HG03565 (cell line): ENCODE measurements at regions not wholly inside any gene's neighbourhood (a gene's known extent, or its start where the extent isn't known, plus 50 kb on each side); places are given as distances from the start of the nearest gene placed in this dataset.
A peak's percentile ranks its signal among the peaks of the same experiment; 100 is the strongest.
"Not testable (repeated sequence)": the region's sequence is repeated elsewhere in the genome, so short reads cannot be mapped to it uniquely, and the experiment has no call there.

Source experiments
- ATAC-seq: cut with Tn5 transposase; IDR thresholded peaks from one replicate; pipeline ENCODE4 v1.9.1; 2021; ENCODE audit warnings: mild to moderate bottlenecking, moderate library complexity; ENCODE audit not compliant: unreplicated experiment

DNA sequence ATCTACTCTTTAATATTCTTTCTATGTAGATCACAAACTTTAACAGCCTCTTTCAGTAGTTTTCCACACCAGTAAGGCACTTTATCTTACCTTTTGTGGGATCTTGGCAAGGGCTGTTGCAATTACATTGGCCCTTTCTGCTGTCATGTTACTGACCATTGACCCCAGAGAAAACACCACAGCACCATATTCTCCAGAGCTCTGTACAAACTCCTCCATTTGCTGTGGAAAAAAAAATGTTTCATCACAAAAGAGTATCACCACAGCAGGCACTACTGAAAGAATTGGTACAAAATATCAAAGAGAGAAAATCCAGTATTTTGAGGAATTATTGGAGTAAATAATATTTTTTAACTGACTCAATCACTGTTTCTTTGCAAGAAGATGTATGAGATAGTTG, 62.3 kb upstream of the UGT2A3 start:
- ATAC-seq: not testable (repeated sequence)

DNA sequence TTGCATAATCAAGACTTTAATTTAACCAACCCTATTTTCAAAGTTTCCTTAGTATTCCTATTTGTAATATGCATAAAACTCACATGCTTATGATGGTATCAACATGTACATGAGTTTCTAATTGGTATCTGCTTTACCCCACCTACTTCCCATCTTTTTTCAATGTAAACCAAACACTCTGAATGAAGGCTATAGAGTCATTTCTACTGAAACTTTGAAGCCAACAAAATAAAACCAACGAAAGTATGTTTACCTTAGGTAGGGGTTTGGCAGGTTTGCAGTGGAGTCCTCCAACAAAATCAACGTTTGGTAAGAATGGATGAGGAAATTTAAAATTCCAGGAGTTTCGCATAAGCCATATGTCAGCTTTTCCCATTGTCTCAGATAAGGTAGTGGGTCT, 66.4 kb upstream of the UGT2A3 start:
- ATAC-seq: not testable (repeated sequence)

DNA sequence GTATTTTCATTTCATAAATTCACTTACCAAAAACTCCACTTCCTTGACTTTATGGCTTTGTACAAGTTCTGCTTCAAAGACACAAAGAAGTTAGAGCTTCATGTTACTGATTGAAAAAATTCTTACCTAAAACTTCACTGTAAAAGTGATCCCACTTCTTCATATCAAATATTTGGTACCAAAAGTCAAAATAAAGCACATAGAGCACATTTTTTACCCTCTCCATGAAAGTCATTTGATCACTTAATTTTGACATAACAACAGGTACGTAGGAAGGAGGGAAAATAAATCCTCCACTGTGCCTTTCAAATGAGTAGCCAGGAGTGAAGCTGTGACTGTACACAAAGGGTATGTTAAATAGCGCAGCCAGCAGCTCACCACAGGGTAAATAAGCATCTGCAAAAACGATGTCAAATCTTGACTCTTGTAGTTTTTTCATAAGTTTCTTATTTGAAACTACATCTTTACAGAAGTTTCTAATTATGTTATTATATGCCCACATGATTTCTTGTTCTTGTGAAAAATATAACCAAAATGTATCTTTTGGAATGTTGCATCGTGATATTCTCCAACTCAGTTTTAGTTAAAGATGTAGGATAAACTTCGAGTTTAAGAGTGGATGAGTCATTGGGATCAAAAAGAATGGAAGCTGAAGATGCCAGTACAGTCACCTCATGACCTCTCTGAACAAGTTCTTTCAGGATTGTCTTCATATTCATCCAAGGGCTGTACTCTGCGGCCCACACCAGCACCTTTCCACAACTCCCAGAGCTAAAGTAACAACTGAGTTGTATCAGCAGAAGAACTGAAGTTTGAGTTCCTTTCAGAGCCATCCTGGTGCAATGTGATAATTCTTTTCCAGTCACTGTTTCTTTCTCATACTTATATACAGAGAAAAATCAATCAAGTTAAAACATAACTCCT, 68.2 kb upstream of the UGT2A3 start:
- ATAC-seq: not testable (repeated sequence)

DNA sequence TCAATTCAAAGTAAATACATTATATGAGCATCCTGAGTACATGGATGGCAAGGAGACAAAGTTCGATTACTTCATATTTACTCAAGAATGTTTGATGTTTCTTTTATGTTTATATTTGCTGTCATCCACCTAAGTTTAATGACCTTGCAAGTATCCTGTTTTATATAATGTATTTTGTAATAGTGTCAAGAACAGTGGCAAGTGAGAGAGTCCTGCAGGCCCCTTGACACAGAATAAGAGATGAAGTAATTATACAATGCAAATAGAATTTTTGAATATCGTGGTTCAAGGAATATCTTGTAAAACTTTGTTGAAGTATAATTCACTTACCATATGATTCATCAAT, 68.8 kb upstream of the UGT2A3 start:
- not testable (repeated sequence) for ATAC-seq

DNA sequence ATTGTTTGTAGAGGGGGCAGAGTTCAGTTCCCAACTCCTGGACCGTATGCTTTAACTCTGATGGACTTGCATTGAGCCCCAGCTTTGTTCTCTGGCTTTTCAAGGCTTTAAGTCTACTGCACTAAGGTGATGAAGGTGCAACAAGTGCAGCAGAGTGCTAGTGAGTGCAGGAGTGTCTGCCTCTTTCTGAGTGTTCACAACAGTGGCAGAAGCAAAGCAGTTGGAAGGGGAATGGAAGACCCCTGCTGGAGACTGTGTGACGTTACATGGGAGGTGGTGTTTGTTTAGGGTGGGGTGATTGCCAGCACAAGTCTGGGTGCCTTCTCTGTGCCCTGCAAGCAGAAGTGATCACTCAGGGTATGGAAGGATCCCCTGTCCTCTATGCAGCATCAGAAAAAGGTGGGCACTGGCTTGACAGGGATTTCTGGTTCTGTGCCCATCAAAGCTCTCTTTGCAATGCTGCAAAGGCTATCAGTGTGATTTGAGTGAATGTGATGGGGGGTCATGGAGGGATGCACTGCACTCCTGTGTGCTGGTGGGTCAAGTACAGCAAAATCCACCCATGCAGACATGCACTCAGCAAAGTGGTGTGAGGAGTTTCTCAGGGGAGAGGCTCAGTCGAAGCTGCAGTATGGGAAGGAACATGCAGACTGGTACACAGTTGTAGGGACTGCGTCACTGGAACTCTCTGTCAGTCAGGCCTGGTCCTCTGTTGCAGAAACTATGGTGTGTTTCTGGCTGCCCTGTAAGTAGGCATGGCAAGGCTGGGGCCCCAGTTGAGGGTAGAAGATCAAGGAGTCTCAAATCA, 70.9 kb upstream of the UGT2B7 start:
- ATAC-seq: peak; percentile 88

DNA sequence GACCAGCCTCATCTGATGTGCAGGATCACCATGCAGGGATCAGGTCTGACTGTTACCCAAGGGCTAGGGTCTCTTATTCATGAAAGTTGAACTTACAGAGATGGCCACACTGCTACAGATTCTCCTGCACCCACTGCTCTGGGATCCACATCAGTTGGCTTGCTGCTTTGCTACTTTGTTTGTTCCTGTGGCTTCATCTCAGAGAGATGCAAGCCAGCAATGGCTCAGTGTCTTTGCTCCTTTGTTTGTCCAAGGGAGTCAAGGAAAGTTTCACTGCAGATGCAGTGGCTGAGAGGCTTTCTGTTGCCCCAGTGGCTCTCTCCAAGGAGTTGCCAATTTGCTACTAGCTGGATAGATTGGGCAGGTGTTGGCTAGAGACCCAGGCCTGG, 70.3 kb upstream of the UGT2B7 start:
- no peak for ATAC-seq

DNA sequence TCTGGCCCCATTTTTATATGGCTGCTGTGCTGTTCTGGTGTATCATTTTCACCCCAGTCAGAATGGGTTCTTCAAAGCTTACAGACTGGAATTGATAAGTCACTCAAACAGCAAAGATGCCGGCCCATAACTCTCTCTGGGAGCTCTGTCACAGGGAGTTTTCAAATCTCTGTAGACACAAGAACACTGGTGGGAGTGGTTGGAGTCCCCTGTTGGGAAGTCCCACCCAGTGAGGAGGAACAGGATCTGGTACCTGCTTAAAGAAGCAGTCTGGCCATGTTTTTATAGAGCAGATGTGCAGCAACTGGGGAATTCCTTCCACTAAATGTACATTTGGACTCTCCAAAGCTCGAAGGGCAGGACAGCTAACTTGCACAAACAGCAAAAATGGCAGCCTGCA, 69.3 kb upstream of the UGT2B7 start:
- ATAC-seq: no peak

DNA sequence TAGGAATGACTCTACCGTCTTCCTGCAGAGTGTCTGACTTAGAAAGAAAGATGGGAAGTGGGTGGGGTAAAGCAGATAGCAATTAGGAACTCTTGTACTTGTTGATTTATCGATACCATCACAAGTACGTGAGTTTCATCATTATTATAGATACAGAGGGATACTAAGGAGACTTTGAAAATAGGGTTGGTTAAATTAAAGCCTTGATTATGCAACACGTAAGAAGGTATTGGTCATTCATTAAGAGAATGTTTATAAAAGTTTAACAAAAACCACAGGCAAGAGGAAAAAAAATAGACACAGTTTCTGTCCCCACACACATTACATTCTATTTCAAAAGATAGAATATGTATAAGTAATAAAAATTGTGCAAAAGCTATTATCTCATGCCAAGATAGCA, 65.9 kb upstream of the UGT2B7 start:
- ATAC-seq: no peak

DNA sequence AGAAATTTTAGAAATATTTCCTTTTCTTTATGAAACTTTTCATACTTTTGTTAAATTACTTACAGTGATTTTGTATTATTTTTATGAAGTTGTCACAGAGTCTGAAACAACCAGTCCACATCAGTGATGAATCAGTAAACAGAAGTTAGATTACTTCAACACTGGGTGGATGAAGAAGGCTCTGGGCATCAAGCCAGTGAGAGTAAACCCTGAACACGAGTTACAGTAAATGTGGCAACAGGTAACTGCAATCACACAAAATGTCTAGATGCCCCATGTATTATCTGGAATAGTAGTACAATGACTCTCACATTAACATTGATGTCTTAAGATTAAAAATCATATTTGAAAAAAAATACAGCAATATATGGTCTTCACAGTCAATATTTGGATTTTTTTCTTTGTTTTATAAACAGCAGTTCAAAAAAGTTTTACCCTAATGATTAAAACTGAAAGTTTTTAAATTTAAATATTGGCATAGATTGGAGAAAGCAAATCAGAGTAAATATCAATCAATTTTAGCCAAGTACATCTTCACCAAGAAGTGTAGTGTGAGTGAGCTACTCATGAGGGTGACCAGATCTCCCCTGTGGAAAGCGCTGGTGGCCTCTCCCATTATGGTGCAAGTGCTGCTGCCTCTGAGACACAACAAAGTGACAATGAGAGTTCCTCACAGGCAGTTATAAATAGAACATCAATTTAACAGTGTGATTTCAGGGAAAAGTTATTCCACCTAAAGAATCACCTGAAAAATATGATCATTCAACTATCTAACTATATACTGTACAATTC, 63.2 kb upstream of the UGT2B7 start:
- ATAC-seq: no peak

DNA sequence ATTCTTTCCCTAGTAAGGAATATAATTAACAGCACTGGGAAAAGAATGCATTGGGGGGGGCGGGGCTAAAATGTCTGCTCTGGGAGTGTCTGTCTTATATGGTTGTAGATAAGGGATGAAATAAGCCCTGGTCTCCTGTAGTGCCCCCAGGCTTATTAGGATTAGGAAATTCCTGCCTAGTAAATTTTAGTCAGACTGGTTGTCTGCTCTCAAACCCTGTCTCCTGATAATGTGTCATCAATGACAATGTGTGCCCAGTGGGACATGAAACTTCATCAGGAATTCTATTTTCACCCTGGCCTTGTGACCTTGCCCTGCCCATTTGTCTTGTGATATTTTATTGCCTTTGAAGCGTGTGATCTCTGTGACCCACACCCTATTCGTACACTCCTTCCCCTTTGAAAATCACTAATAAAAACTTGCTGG, 61.9 kb upstream of the UGT2B7 start:
- not testable (repeated sequence) for ATAC-seq

DNA sequence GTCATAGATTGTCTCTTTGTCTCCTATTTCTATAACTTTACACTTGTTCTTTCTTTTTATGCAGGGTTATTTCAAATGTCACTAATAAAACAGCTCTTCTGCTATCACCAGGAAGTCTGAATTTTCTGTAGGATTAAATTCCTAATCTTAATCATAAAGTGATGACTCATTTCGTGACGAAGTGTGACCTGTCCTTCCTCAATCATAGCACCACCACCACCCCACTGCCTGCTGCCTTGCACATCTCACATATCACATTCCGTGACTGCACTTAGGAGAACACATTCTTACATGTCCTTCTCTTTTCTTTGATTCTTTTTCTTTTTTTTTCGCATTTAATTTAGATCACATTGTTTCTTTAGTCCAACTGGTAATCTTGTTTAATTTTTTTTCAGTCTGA, 57.7 kb upstream of the UGT2B7 start:
- no peak for ATAC-seq

DNA sequence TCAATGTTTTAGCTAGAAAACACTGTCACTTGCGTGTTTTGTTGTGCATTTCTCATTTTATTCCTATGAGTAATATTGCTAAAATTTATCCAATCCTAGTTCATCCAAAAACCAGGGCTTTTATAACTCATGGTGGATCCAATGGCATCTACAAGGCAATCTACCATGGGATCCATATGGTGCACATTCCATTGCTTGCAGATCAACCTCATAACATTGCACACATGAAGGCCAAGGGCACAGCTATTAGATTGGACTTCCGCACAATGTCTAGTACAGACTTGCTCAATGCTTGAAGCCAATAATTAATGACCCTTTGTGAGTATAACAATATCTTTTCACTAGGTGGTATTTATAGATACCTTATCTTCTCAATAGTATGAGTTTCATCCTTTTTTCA, 57.2 kb upstream of the UGT2B7 start:
- ATAC-seq: no peak

DNA sequence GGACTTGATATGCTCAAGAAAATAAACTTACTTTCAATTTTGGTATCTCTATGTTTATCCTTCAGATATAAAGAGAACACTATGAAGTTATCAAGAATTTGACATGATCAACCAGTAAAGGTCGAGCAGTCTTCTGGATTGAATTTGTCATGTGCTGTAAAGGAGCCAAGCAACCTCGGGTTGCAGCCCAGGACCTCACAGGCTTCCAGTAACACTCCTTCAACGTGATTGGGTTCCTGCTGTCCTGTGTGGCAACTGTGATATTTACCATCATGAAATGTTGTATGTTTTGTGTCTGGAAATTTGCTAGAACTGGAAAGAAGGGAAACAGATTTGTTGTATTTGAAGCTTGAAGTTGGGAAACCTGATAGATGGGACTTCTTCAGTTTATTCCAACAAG, 52.0 kb upstream of the UGT2B7 start:
- no peak for ATAC-seq
